Smooth muscle cell (in vitro differentiated cells): ENCODE measurements at regions not wholly inside any gene's neighbourhood (a gene's known extent, or its start where the extent isn't known, plus 50 kb on each side); places are given as distances from the start of the nearest gene placed in this dataset.
"Not testable (repeated sequence)": the region's sequence is repeated elsewhere in the genome, so short reads cannot be mapped to it uniquely, and the experiment has no call there.

ENCODE experiments used
- DNase-seq: peaks from one replicate; lab custom pipeline; 2025; ENCODE audit not compliant: unreplicated experiment; lab: John Stamatoyannopoulos, UW
- H2AFZ ChIP-seq: fragments of 200-600 bp; sonication (generic); 2 replicates; pipeline ENCODE4 v1.6.0; 2016; ENCODE audit warnings: antibody characterized with exemption, low read depth, mild to moderate bottlenecking
- H3F3A ChIP-seq: fragments of 200-600 bp; sonication (generic); 2 replicates; pipeline ENCODE4 v1.6.0; 2017; ENCODE audit warnings: antibody characterized with exemption, low read depth
- H3K27ac ChIP-seq: fragments of 200-600 bp; sonication (generic); 2 replicates; pipeline ENCODE4 v1.5.1; 2016; ENCODE audit warnings: low read depth, mild to moderate bottlenecking
- H3K27me3 ChIP-seq: fragments of 200-600 bp; sonication (generic); 2 replicates; pipeline ENCODE4 v1.6.1; 2016; ENCODE audit warnings: low read depth, mild to moderate bottlenecking
- H3K36me3 ChIP-seq: fragments of 200-600 bp; sonication (generic); 2 replicates; pipeline ENCODE4 v1.5.1; 2016; ENCODE audit warnings: low read depth
- H3K4me1 ChIP-seq: fragments of 200-600 bp; sonication (generic); 2 replicates; pipeline ENCODE4 v1.5.1; 2016; ENCODE audit warnings: low read depth
- H3K4me2 ChIP-seq: fragments of 200-600 bp; sonication (generic); 2 replicates; pipeline ENCODE4 v1.6.0; 2016; ENCODE audit warnings: mild to moderate bottlenecking
- H3K4me3 ChIP-seq: fragments of 200-600 bp; sonication (generic); 2 replicates; pipeline ENCODE4 v1.5.1; 2016; ENCODE audit warnings: mild to moderate bottlenecking
- H3K79me2 ChIP-seq: fragments of 200-600 bp; sonication (generic); 2 replicates; pipeline ENCODE4 v1.6.0; 2016; ENCODE audit warnings: low read depth, mild to moderate bottlenecking
- H3K9ac ChIP-seq: fragments of 200-600 bp; sonication (generic); 2 replicates; pipeline ENCODE4 v1.6.0; 2016; ENCODE audit warnings: low read depth
- H3K9me3 ChIP-seq: fragments of 200-600 bp; sonication (generic); replicated peaks from 2 replicates; pipeline ENCODE4 v1.5.1; 2016; ENCODE audit warnings: low read depth
- H4K20me1 ChIP-seq: fragments of 200-600 bp; sonication (generic); 2 replicates; pipeline ENCODE4 v1.6.0; 2016; ENCODE audit warnings: low read depth
- WGBS: methylation state at CpG from one replicate; pipeline ENCODE4 v1.1.7; 2016; ENCODE audit warnings: low lambda C conversion rate; 5-methylcytosine and 5-hydroxymethylcytosine counted together

DNA sequence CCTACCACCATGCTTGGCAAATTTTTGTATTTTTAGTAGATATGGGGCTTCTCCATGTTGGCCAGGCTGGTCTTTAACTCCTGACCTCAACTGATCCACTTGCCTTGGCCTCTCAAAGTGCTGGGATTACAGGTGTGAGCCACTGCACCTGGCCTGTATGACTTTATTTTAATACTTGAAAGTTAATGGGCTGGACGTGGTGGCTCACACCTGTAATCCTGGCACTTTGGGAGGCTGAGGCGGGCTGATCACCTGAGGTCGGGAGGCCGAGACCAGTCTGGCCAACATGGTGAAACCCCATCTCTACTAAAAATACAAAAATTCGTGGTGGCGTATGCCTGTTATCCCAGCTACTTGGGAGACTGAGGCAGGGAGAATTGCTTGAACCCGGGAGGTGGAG, 105.9 kb upstream of the TPTE start:
- H3K4me2 ChIP-seq, H3K9ac ChIP-seq, H3K4me1 ChIP-seq, H3K27ac ChIP-seq, H2AFZ ChIP-seq, H4K20me1 ChIP-seq, H3K4me3 ChIP-seq, H3F3A ChIP-seq, H3K36me3 ChIP-seq, H3K79me2 ChIP-seq, DNase-seq, H3K27me3 ChIP-seq: not testable (repeated sequence)
- 64% methylated on average over 7 of the region's 7 CpGs for WGBS
- peaks cover 37% of the 10 kb centered on the region for H3K9me3 ChIP-seq

DNA sequence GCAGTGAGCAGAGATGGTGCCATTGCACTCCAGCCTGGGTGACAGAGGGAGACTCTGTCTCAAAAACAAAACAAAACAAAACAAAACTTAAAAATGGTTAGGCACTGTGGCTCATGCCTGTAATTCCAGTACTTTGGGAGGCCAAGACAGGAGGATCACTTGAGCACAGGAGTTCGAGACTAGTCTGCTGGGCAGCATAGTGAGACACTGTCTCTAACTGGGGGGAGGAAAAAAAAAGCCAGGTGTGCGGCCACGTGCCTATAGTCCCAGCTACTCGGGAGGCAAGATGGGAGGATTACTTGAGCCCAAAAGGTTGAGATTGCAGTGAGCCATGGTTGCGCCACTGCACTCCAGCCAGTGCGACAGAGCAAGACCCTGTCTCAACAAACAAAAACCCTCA, 105.5 kb upstream of the TPTE start:
- H3K4me2 ChIP-seq, H3F3A ChIP-seq, H3K4me3 ChIP-seq, H3K4me1 ChIP-seq, H4K20me1 ChIP-seq, H3K27ac ChIP-seq, H3K9ac ChIP-seq, H3K27me3 ChIP-seq, H3K36me3 ChIP-seq, H3K79me2 ChIP-seq, H2AFZ ChIP-seq, DNase-seq: not testable (repeated sequence)
- H3K9me3 ChIP-seq, result peaks cover 40% of the 10 kb centered on the region
- WGBS, result 53% methylated on average over 6 of the region's 6 CpGs

DNA sequence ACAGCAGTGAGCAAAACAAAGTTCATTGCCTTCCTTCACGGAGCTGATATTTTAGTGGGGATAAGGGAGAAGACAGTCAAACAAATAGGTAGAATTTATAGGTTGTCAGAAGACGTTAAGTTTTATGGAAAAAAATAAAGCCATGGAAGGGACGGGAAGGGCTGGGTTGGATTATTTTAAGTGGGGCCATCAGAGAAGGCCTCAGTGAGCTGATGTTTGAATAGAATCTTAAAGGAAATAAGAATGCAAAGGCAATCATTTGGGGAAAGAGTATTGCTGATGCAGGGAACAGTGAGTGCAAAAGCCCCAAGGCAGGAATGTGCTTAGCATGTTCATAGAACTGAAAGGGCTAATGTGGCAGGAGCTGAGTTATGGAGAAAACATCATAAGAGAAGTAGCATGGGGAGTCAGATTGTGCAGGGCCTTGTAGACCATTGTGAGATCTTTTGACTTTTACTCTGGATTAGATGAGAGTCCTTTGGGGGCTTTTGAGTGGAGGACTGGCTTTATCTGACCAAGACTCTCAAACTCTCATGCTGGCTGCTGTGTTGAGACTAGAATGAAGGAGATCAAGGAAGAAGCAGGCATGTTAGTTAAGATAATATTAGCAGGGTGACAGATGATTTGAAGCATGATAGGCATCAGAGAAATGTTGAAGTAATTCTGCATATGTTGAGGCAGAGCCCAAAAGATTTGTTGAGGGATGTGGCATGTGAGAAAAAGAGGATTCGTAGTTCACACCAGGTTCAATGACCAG, 104.5 kb upstream of the TPTE start:
- H3K9me3 ChIP-seq, result peaks cover 46% of the 10 kb centered on the region
- DNase-seq, H3K4me2 ChIP-seq, H3K4me3 ChIP-seq, H3K79me2 ChIP-seq, H3K9ac ChIP-seq, H3K4me1 ChIP-seq, H3K27ac ChIP-seq, H3K36me3 ChIP-seq, H2AFZ ChIP-seq, H3K27me3 ChIP-seq, H3F3A ChIP-seq, H4K20me1 ChIP-seq: not testable (repeated sequence)
- 57% methylated on average over 4 of the region's 4 CpGs for WGBS

DNA sequence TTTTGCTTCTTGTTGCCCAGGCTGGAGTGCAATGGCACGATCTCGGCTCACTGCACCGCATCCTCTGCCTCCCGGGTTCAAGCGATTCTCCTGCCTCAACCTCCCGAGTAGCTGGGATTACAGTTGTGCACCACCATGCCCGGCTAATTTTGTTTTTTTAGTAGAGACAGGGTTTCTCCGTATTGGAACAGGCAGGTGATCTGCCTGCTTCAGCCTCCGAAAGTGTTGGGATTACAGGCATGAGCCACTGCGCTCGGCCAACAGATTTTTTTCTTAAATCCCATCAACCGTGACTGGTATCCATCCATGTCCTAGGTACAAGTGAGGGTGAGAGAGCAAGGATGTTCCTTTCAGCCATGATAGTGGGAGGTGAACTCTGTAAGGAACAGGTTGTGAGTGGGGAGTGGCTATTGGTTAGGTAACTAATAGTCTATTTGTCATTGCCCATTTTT, 103.8 kb upstream of the TPTE start:
- H3K27ac ChIP-seq, H3K79me2 ChIP-seq, H3K4me1 ChIP-seq, DNase-seq, H3F3A ChIP-seq, H3K4me3 ChIP-seq, H3K36me3 ChIP-seq, H2AFZ ChIP-seq, H4K20me1 ChIP-seq, H3K4me2 ChIP-seq, H3K9ac ChIP-seq, H3K27me3 ChIP-seq: not testable (repeated sequence)
- H3K9me3 ChIP-seq, result peaks cover 46% of the 10 kb centered on the region
- 75% methylated on average over 12 of the region's 12 CpGs for WGBS

DNA sequence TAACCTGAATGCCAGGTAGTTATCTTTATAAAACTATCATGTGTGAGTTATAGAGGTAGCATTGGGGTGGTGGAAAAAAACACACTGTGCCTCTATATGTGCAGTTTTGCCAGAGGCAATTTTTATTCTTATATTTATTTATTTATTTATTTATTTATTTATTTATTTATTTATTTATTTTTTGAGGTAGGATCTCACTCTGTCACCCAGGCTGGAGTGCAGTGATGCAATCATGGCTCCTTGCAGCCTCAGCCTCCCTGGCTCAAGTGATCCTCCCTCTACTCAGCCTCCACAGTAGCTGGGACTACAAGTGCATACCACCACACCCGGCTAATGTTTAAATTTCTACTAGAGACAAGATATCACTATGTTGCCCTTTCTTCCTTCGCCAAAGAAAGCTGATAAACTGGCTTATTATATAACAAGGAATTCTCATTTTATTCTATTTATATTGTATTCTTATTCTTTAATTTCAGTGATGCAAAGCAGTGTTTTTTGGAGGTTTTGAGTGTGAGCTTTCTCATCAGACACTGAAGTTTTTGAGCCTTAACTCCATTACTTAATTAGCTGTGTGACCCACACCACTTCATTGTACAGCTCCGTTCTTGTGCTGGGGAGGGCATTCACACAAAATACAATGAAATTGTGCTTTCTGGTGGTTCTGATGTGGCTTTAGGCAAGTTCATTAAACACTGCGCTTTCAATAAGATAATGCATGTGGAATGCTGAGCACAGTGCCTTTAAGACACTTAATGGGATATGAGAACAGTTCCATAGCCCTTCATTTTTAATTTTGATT, 102.9 kb upstream of the TPTE start:
- H3K9me3 ChIP-seq, result peaks cover 51% of the 10 kb centered on the region
- 49% methylated on average over 4 of the region's 4 CpGs for WGBS
- H2AFZ ChIP-seq, H3K4me3 ChIP-seq, H3K79me2 ChIP-seq, H3K27ac ChIP-seq, DNase-seq, H3K36me3 ChIP-seq, H3K4me2 ChIP-seq, H3F3A ChIP-seq, H4K20me1 ChIP-seq, H3K9ac ChIP-seq, H3K27me3 ChIP-seq, H3K4me1 ChIP-seq: not testable (repeated sequence)

DNA sequence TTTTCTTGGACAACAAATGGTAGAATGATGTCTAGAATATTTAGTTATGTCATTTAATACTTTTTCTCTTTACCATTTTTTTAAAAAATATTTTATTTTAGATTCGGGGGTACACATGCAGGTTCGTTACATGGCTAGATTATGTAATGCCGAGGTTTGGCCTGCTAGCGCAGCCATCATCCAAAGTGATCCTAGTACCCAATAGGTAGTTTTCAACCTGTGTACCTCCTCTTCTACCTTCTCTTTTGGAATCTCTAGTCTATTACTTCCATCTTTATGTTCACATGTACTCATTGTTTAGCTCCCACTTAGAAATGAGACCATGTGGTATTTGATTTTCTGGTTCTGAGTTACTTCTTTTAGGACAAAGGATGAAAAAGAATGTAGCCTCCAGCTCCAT, 100.2 kb upstream of the TPTE start:
- not testable (repeated sequence) for DNase-seq, H3K9ac ChIP-seq, H3K4me2 ChIP-seq, H3K4me1 ChIP-seq, H3K27ac ChIP-seq, H3K36me3 ChIP-seq, H4K20me1 ChIP-seq, H3K27me3 ChIP-seq, H3F3A ChIP-seq, H3K4me3 ChIP-seq, H2AFZ ChIP-seq, H3K79me2 ChIP-seq
- H3K9me3 ChIP-seq, result peaks cover 52% of the 10 kb centered on the region
- 66% methylated on average over 4 of the region's 4 CpGs for WGBS

DNA sequence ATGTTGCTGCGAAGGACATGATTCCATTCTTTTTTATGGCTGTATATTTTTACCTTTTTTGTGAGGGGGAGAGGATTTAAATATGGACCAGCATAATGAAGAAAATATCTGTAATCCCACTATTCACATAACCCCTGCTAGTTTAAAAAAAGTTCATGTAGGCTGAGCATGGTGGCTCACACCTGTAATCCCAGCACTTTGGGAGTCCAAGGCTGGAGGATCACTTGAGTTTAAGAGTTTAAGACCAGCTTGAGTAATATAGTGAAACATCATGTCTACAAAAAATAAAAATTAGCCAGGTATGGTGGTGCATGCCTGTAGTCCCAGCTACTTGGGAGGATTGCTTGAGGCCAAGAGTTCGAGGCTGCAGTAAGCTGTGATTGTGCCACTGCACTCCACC, 99.8 kb upstream of the TPTE start:
- H4K20me1 ChIP-seq, H3F3A ChIP-seq, H3K4me2 ChIP-seq, H3K79me2 ChIP-seq, H3K4me3 ChIP-seq, DNase-seq, H3K9ac ChIP-seq, H3K27me3 ChIP-seq, H3K27ac ChIP-seq, H2AFZ ChIP-seq, H3K4me1 ChIP-seq, H3K36me3 ChIP-seq: not testable (repeated sequence)
- peaks cover 48% of the 10 kb centered on the region for H3K9me3 ChIP-seq
- 46% methylated on average over 2 of the region's 2 CpGs for WGBS

DNA sequence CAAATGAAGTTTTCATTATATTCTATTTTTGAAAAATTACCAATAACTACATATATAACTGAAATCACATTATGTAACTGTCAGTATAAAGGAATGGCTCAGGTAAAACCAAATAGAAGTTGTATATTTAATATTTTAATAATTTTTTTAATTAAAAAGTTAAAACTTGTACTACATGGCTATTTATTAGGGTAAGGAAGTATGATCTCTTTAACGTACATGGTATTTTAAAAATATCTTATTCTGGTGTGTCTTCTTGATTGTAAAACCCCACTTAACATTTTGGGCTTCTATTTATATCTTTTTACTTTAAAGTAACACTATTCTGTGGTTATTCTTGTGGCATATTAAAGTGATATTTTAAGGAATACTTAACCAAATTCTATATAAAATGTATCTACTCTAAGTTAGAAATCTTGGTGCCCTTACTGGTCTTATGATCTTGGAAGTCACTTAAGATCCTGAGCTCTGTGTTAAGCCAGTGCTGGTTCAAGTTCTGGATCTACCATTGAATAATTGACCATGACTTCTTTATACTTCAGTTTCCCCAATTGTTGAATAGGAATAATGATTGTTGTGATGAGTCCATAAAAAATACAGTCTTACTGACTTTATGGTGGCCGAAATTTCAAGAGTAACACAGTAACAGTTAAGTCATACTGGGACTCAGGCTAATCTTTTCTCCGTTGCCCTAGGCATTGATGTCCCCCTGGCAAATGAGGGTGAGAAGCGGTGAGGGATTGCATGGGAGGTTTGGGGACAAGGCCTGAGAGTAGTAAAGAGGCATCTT, 97.1 kb upstream of the TPTE start:
- not testable (repeated sequence) for H3K4me3 ChIP-seq, H3K4me1 ChIP-seq, H3K4me2 ChIP-seq, H3K79me2 ChIP-seq, H3F3A ChIP-seq, H4K20me1 ChIP-seq, H3K9ac ChIP-seq, H3K27me3 ChIP-seq, H2AFZ ChIP-seq, H3K36me3 ChIP-seq, DNase-seq, H3K27ac ChIP-seq
- peaks cover 42% of the 10 kb centered on the region for H3K9me3 ChIP-seq
- WGBS, result 60% methylated on average over 4 of the region's 4 CpGs
